Endodermal cell (in vitro differentiated cells): ENCODE measurements at regions not wholly inside any gene's neighbourhood (a gene's known extent, or its start where the extent isn't known, plus 50 kb on each side); places are given as distances from the start of the nearest gene placed in this dataset.

Experiments used
- DNase-seq: peaks from one replicate; pipeline ENCODE4 v3.0.0-alpha.2; 2017
- H3K27ac ChIP-seq: 2 replicates; pipeline ENCODE4 v1.5.1; 2013; ENCODE audit warnings: mild to moderate bottlenecking, low read depth, low read length, moderate library complexity
- H3K27me3 ChIP-seq: 2 replicates; pipeline ENCODE4 v1.6.1; 2013; ENCODE audit warnings: mild to moderate bottlenecking, low read length, moderate library complexity; ENCODE audit not compliant: insufficient read depth, control insufficient read depth, poor library complexity, severe bottlenecking
- H3K36me3 ChIP-seq: 2 replicates; pipeline ENCODE4 v1.7.0; 2013; ENCODE audit warnings: mild to moderate bottlenecking, low read length, moderate library complexity; ENCODE audit not compliant: control insufficient read depth, insufficient read depth
- H3K4me1 ChIP-seq: one replicate; pipeline ENCODE4 v1.7.0; 2013; ENCODE audit warnings: low read length; ENCODE audit not compliant: control insufficient read depth, insufficient read depth
- H3K4me3 ChIP-seq: 2 replicates; pipeline ENCODE4 v1.5.1; 2013; ENCODE audit warnings: mild to moderate bottlenecking, low read length, moderate library complexity
- H3K9ac ChIP-seq: 2 replicates; pipeline ENCODE4 v1.6.1; 2013; ENCODE audit warnings: mild to moderate bottlenecking, low read length, moderate library complexity; ENCODE audit not compliant: poor library complexity, severe bottlenecking; ENCODE audit errors: extremely low read depth
- H3K9me3 ChIP-seq: 2 replicates; pipeline ENCODE4 v1.6.1; 2013; ENCODE audit warnings: mild to moderate bottlenecking, low read length, moderate library complexity; ENCODE audit not compliant: control insufficient read depth
- H3K27ac Mint-ChIP-seq: 2 replicates; pipeline ENCODE4 v1.8.0; 2020; ENCODE audit warnings: mixed read lengths
- H3K27me3 Mint-ChIP-seq: 2 replicates; pipeline ENCODE4 v1.8.0; 2021; ENCODE audit warnings: mild to moderate bottlenecking, mixed read lengths; ENCODE audit not compliant: insufficient read depth
- H3K36me3 Mint-ChIP-seq: 2 replicates; pipeline ENCODE4 v1.8.0; 2020; ENCODE audit warnings: low read depth, mixed read lengths
- H3K4me1 Mint-ChIP-seq: 2 replicates; pipeline ENCODE4 v1.8.0; 2020; ENCODE audit warnings: mixed read lengths
- H3K4me3 Mint-ChIP-seq: 2 replicates; pipeline ENCODE4 v1.8.0; 2020; ENCODE audit warnings: mild to moderate bottlenecking, moderate library complexity, mixed read lengths
- H3K9me3 Mint-ChIP-seq: 2 replicates; pipeline ENCODE4 v1.8.0; 2020; ENCODE audit warnings: mild to moderate bottlenecking, mixed read lengths
- WGBS, 2 experiments: methylation state at CpG; one replicate each; pipeline versions ENCODE4 v1.1.5 to v1.1.7; 2013; ENCODE audit warnings: missing lambda C conversion rate in 2 of 2, mixed read lengths in 1 of 2; ENCODE audit not compliant: insufficient coverage in 1 of 2, insufficient read length in 1 of 2; 5-methylcytosine and 5-hydroxymethylcytosine counted together
- TF ChIP-seq, protein P1 (sequence below): fragments of 200-600 bp; sonication (generic); conservative IDR thresholded peaks from 2 replicates; pipeline ENCODE4 v1.5.0; 2021; ENCODE audit warnings: antibody characterized with exemption, mild to moderate bottlenecking

- Mint-ChIP-seq H3K9me3 (peaks cover 15% of the 10 kb centered on the region), H3K4me3 (no peak overlapping the region), H3K36me3 (no peaks in the 10 kb centered on the region), H3K27me3 (no peaks in the 10 kb centered on the region), H3K4me1 (no peaks in the 10 kb centered on the region), H3K27ac (no peak overlapping the region)
- TF ChIP-seq, protein P1, sequence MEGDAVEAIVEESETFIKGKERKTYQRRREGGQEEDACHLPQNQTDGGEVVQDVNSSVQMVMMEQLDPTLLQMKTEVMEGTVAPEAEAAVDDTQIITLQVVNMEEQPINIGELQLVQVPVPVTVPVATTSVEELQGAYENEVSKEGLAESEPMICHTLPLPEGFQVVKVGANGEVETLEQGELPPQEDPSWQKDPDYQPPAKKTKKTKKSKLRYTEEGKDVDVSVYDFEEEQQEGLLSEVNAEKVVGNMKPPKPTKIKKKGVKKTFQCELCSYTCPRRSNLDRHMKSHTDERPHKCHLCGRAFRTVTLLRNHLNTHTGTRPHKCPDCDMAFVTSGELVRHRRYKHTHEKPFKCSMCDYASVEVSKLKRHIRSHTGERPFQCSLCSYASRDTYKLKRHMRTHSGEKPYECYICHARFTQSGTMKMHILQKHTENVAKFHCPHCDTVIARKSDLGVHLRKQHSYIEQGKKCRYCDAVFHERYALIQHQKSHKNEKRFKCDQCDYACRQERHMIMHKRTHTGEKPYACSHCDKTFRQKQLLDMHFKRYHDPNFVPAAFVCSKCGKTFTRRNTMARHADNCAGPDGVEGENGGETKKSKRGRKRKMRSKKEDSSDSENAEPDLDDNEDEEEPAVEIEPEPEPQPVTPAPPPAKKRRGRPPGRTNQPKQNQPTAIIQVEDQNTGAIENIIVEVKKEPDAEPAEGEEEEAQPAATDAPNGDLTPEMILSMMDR, result no peak
- no peak for DNase-seq
- H3K27ac ChIP-seq, result no peak overlapping the region
- 85 to 92% methylated on average over 3 to 5 of the region's 5 CpGs for WGBS, 2 experiments
- H3K4me1 ChIP-seq, result no peaks in the 10 kb centered on the region
- no peak overlapping the region for H3K9ac ChIP-seq
- H3K9me3 ChIP-seq, result no peaks in the 10 kb centered on the region
- H3K27me3 ChIP-seq, result no peaks in the 10 kb centered on the region
- no peak overlapping the region for H3K4me3 ChIP-seq
- H3K36me3 ChIP-seq, result no peaks in the 10 kb centered on the region
Observed at GRCh38 chr4:60189286-60189685, 1010.8 kb upstream of the ADGRL3 start.

DNA sequence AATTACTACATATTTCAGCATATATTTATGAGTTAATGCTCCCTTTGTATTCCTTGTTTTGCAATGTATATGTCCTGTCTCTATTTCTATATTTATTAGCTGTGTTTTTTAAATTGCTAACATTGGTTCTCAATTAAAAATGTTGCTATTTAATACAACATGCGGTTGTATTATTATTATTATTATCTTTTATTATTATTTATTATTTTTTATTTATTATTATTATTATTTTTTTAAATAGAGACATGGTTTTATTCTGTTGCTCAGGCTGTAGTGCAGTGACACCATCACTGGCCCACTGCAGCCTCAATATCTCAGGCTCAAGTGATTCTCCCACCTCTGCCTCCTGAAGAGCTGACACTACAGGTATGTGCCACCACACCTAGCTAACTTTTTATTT lies 1005.9 kb upstream of the ADGRL3 start:
- Histone ChIP-seq H3K4me3 (no peak overlapping the region), H3K27me3 (no peaks in the 10 kb centered on the region), H3K4me1 (no peaks in the 10 kb centered on the region), H3K27ac (no peak overlapping the region), H3K36me3 (no peaks in the 10 kb centered on the region), H3K9ac (no peak overlapping the region), H3K9me3 (no peaks in the 10 kb centered on the region)
- Mint-ChIP-seq H3K4me1 (no peaks in the 10 kb centered on the region), H3K27me3 (no peaks in the 10 kb centered on the region), H3K36me3 (no peaks in the 10 kb centered on the region), H3K27ac (no peak overlapping the region), H3K4me3 (no peak overlapping the region), H3K9me3 (peaks cover 13% of the 10 kb centered on the region)
- no peak for DNase-seq
- WGBS, 2 experiments, result no CpG with 5 or more reads among the region's 1 CpG
- TF ChIP-seq, protein P1, result no peak

GRCh38 chr4:60195256-60195655 lies 1004.9 kb upstream of the ADGRL3 start:
- Mint-ChIP-seq H3K36me3 (no peaks in the 10 kb centered on the region), H3K4me3 (no peak overlapping the region), H3K9me3 (peaks cover 12% of the 10 kb centered on the region), H3K4me1 (no peaks in the 10 kb centered on the region), H3K27me3 (no peaks in the 10 kb centered on the region), H3K27ac (no peak overlapping the region)
- no peaks in the 10 kb centered on the region for H3K36me3 ChIP-seq
- no peaks in the 10 kb centered on the region for H3K27me3 ChIP-seq
- 89 to 96% methylated on average over 2 of the region's 2 CpGs for WGBS, 2 experiments
- H3K9me3 ChIP-seq, result no peaks in the 10 kb centered on the region
- no peak overlapping the region for H3K9ac ChIP-seq
- no peak overlapping the region for H3K4me3 ChIP-seq
- H3K4me1 ChIP-seq, result no peaks in the 10 kb centered on the region
- no peak for DNase-seq
- TF ChIP-seq, protein P1, result no peak
- H3K27ac ChIP-seq, result no peak overlapping the region
